ENCODE measurements at regions not wholly inside any gene's neighbourhood (a gene's known extent, or its start where the extent isn't known, plus 50 kb on each side); places are given as distances from the start of the nearest gene placed in this dataset.
A peak's percentile ranks its signal among the peaks of the same experiment; 100 is the strongest.

DNA sequence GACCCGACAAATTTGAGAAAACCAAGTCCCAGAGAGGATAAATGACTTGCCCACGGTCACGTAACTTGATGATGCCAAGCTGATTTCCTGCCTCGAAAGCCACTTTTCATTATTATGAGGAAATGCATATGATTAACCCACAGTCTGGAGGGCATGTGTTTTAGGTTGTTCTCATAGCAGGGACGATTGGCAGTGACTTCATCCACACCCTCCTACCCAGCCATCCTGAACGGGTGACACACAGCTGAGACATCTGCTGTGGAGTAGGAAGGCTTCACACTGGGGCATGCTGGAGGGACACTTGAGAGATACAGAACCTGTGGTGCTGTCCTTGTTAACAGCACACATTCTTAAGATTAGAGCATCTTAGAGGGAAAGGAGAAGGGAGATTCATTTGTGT is 65.4 kb upstream of the WDFY2 start:
- no peak overlapping the region for H3K9ac ChIP-seq (ENCODE audit: insufficient read length)
- DNase-seq (ENCODE audit: low read depth, low spot score), result no peak
- no peak for TF ChIP-seq POLR2AphosphoS5 (IDR thresholded peaks at IDR 0.05; ENCODE audit: borderline replicate concordance, low read depth, low read length)
- TF ChIP-seq EZH2 (IDR thresholded peaks at IDR 0.05), result no peak
- TF ChIP-seq FOXP2 (optimal IDR thresholded peaks at IDR 0.05; ENCODE audit: control extremely low read depth, extremely low read length, insufficient read depth), result no peak
- no peak overlapping the region for H3K4me3 ChIP-seq
- H3K36me3 ChIP-seq (ENCODE audit: insufficient read depth, low read length), result no peaks in the 10 kb centered on the region
- no peaks in the 10 kb centered on the region for H3K9me3 ChIP-seq (ENCODE audit: low read depth, low read length)
- H3K27ac ChIP-seq, result no peak overlapping the region

DNA sequence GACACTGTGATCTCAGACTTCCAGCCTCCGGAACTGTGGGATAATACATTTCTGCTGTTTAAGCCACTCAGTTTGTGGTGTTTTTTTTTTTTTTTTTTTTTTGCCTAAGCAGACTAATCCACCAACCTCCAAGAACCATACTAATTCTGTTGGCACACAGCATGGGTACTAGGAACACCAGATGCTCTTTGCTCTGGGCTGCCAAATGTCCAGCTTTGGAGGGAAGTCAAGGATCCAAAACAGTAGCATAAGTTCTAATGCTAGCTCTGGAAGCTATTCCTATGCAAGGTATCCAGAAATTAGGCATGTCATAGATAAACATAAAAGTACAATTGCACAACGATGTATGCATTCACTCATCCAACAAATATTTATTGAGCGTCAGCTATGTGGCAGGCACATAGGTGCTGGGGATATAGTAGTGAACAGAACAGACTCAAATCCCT is 64.5 kb upstream of the WDFY2 start:
- H3K9ac ChIP-seq (ENCODE audit: insufficient read length), result no peak overlapping the region
- H3K9me3 ChIP-seq (ENCODE audit: low read depth, low read length), result no peaks in the 10 kb centered on the region
- no peak for DNase-seq (ENCODE audit: low read depth, low spot score)
- no peak for TF ChIP-seq POLR2AphosphoS5 (IDR thresholded peaks at IDR 0.05; ENCODE audit: borderline replicate concordance, low read depth, low read length)
- no peak for TF ChIP-seq EZH2 (IDR thresholded peaks at IDR 0.05)
- TF ChIP-seq FOXP2 (optimal IDR thresholded peaks at IDR 0.05; ENCODE audit: control extremely low read depth, extremely low read length, insufficient read depth), result no peak
- H3K36me3 ChIP-seq (ENCODE audit: insufficient read depth, low read length), result no peaks in the 10 kb centered on the region
- H3K4me3 ChIP-seq, result no peak overlapping the region
- H3K27ac ChIP-seq, result no peak overlapping the region

DNA sequence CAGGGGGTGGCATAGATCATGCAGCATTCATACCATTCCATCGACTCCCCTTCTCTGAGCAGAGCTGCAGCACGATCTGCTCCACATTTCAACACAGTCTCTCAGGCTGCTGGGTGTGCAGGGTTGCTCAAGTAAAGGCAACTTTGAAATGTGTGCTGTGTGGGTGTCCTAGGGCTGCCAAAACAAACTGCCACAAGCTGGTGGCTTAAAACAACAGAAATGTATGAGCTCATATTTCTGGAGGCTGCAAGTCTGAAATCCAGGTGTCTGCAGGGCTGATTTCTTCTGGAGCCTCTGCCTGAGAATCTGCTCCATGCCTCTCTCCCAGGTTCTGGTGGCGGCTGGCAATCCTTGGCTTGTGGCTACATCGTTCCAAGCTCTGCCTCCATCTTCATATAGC is 63.7 kb upstream of the WDFY2 start:
- DNase-seq (ENCODE audit: low read depth, low spot score), result no peak
- no peak overlapping the region for H3K4me3 ChIP-seq
- no peak overlapping the region for H3K27ac ChIP-seq
- H3K9me3 ChIP-seq (ENCODE audit: low read depth, low read length), result no peaks in the 10 kb centered on the region
- H3K9ac ChIP-seq (ENCODE audit: insufficient read length), result no peak overlapping the region
- H3K36me3 ChIP-seq (ENCODE audit: insufficient read depth, low read length), result no peaks in the 10 kb centered on the region
- TF ChIP-seq POLR2AphosphoS5 (IDR thresholded peaks at IDR 0.05; ENCODE audit: borderline replicate concordance, low read depth, low read length) (no peak), EZH2 (IDR thresholded peaks at IDR 0.05) (no peak), FOXP2 (optimal IDR thresholded peaks at IDR 0.05; ENCODE audit: control extremely low read depth, extremely low read length, insufficient read depth) (no peak)

DNA sequence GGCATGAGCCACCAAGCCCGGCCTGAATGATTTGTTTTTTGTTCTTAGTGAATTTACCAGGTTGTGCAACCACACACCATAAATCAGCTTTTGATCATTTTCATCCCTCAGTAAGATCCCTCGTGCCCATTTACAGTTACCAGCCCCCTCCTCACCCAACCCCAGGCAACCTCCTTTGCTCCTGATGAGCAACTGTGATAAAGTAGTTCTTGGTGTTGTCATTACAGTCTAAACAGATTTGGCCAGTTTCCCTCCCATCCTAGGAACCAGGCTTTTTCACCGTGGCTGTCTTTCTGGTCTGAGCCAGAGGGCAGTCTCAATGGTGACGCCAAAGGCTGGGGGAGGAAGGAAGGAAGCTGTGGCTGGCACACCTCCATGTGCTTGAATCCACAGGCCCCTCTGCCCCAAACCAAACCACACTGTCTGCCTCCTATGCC is 61.2 kb upstream of the WDFY2 start:
- Histone ChIP-seq H3K27ac (no peak overlapping the region), H3K4me3 (no peak overlapping the region), H3K36me3 (ENCODE audit: insufficient read depth, low read length) (no peaks in the 10 kb centered on the region), H3K9ac (ENCODE audit: insufficient read length) (peak overlapping the region; percentile 7), H3K9me3 (ENCODE audit: low read depth, low read length) (no peaks in the 10 kb centered on the region)
- DNase-seq (ENCODE audit: low read depth, low spot score), result no peak
- TF ChIP-seq FOXP2 (optimal IDR thresholded peaks at IDR 0.05; ENCODE audit: control extremely low read depth, extremely low read length, insufficient read depth) (no peak), POLR2AphosphoS5 (IDR thresholded peaks at IDR 0.05; ENCODE audit: borderline replicate concordance, low read depth, low read length) (no peak), EZH2 (IDR thresholded peaks at IDR 0.05) (no peak)

DNA sequence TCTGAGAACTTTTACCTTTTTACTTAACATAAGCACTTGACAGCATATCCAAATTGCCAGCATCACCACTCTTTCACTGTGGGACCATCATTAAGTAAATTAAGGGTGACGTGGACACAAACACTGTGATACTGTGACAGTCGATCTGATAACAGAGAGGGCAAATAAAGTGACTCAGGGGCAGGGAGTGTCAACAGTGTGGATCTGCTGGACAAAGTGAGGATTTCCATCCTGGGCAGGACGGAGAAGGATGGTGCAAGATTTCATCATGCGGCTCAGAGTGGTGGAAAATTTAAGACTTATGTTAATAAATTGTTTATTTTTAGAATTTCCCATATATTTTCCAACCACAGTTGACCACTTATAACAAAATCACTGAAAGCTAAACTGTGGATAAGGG is 60.0 kb upstream of the WDFY2 start:
- Histone ChIP-seq H3K27ac (peak overlapping the region; percentile 30; the same call in 1 of the 2 replicates), H3K36me3 (ENCODE audit: insufficient read depth, low read length) (no peaks in the 10 kb centered on the region), H3K4me3 (no peak overlapping the region), H3K9ac (ENCODE audit: insufficient read length) (no peak overlapping the region), H3K9me3 (ENCODE audit: low read depth, low read length) (no peaks in the 10 kb centered on the region)
- TF ChIP-seq POLR2AphosphoS5 (IDR thresholded peaks at IDR 0.05; ENCODE audit: borderline replicate concordance, low read depth, low read length) (no peak), EZH2 (IDR thresholded peaks at IDR 0.05) (no peak), FOXP2 (optimal IDR thresholded peaks at IDR 0.05; ENCODE audit: control extremely low read depth, extremely low read length, insufficient read depth) (no peak)
- no peak for DNase-seq (ENCODE audit: low read depth, low spot score)

DNA sequence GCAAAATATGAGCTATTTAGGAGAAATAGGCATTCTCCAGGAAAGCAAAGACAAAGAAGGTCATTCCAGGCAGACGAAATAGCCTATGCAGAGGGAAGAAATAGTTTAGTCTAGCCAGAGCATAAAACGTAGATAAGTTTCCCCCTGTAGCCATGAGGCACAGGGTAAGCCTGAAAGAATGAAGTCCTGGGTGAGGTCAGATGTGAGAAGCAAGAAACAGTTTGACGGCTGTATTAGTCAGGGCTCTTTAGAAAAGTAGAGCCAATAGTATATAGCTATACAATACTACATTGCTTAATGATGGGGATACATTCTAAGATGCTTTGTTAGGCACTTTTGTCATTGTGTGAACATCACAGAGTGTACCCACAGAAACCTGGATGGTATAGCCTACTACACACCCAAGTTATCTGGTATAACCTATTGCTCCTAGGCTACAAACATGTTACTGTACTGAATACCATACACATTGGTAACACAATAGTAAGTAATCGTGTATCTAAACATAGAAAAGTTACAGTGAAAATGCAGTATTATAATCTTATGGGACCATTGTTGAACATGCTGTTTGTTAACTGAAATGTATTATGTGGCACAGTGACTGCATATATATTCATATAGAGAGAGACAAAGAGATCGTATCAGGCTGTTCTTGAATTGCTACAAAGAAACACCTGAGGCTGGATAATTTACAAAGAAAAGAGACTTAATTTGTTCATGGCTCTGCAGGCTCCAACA is 59.3 kb upstream of the WDFY2 start:
- Histone ChIP-seq H3K4me3 (no peak overlapping the region), H3K9me3 (ENCODE audit: low read depth, low read length) (no peaks in the 10 kb centered on the region), H3K36me3 (ENCODE audit: insufficient read depth, low read length) (no peaks in the 10 kb centered on the region), H3K27ac (no peak overlapping the region), H3K9ac (ENCODE audit: insufficient read length) (no peak overlapping the region)
- TF ChIP-seq EZH2 (IDR thresholded peaks at IDR 0.05), result no peak
- TF ChIP-seq FOXP2 (optimal IDR thresholded peaks at IDR 0.05; ENCODE audit: control extremely low read depth, extremely low read length, insufficient read depth), result no peak
- no peak for TF ChIP-seq POLR2AphosphoS5 (IDR thresholded peaks at IDR 0.05; ENCODE audit: borderline replicate concordance, low read depth, low read length)
- no peak for DNase-seq (ENCODE audit: low read depth, low spot score)

DNA sequence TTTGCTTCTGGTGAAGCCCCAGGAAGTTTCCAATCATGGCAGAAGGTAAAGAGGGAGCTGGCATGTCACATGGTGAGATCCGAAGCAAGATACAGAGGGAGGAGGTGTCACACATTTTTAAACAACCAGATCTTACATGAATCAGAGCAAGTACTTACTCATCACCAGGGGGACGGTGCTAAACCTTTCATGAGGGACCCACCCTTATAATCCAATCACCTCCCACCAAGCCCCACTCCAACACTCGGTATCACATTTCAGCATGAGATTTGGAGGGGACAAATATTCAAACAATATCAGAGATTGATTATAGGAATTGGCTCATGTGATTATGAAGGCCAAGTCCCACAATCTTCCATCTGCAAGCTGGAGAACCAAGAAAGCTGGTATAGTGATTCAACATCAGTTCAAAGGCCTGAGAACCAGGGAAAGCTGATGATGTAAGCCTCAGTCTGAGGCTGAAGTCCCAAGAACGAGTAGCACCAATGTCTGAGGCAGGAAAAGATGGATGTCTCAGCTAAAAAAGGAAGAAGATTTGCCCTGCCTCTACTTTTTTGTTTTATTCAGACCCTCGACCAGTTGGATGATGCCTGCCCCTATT is 58.6 kb upstream of the WDFY2 start:
- no peak for TF ChIP-seq EZH2 (IDR thresholded peaks at IDR 0.05)
- Histone ChIP-seq H3K36me3 (ENCODE audit: insufficient read depth, low read length) (no peaks in the 10 kb centered on the region), H3K4me3 (no peak overlapping the region), H3K9me3 (ENCODE audit: low read depth, low read length) (no peaks in the 10 kb centered on the region), H3K27ac (no peak overlapping the region), H3K9ac (ENCODE audit: insufficient read length) (no peak overlapping the region)
- DNase-seq (ENCODE audit: low read depth, low spot score), result no peak

DNA sequence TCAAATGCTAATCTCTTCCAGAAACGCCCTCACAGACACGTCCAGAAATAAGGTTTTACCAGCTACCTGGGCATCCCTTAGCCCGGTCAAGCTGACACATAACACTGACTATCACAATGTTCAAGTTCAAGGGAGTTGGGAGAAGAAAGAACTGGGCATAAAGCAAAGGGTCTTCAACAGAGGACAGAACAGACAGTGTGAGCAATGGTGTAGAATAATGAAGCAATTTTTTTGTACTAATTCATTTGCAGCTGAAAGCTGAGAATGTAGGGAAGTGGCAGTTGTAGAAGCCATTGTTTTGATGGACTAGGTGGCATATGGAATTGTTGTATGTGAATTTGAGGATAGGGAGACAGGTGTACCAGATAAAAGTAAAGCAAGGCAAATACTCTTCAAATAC is 58.1 kb upstream of the WDFY2 start:
- Histone ChIP-seq H3K9me3 (ENCODE audit: low read depth, low read length) (no peaks in the 10 kb centered on the region), H3K4me3 (no peak overlapping the region), H3K36me3 (ENCODE audit: insufficient read depth, low read length) (no peaks in the 10 kb centered on the region), H3K27ac (no peak overlapping the region), H3K9ac (ENCODE audit: insufficient read length) (no peak overlapping the region)
- DNase-seq (ENCODE audit: low read depth, low spot score), result no peak
- TF ChIP-seq FOXP2 (optimal IDR thresholded peaks at IDR 0.05; ENCODE audit: control extremely low read depth, extremely low read length, insufficient read depth) (no peak), POLR2AphosphoS5 (IDR thresholded peaks at IDR 0.05; ENCODE audit: borderline replicate concordance, low read depth, low read length) (no peak), EZH2 (IDR thresholded peaks at IDR 0.05) (no peak)
